HAP-1 (cell line): ENCODE measurements at regions not wholly inside any gene's neighbourhood (a gene's known extent, or its start where the extent isn't known, plus 50 kb on each side); places are given as distances from the start of the nearest gene placed in this dataset.
"Not testable (repeated sequence)": the region's sequence is repeated elsewhere in the genome, so short reads cannot be mapped to it uniquely, and the experiment has no call there.

ENCODE experiments used
- DNase-seq, 2 experiments: peaks; one replicate each; pipeline ENCODE4 v3.0.0-alpha.2; 2016 to 2020; ENCODE audit warnings: low spot score in 2 of 2
- H3K27me3 ChIP-seq: fragments of 250-450 bp; sonication (Bioruptor Pico); 2 replicates; pipeline ENCODE4 v1.5.1; 2020; ENCODE audit warnings: low read depth, mild to moderate bottlenecking, moderate library complexity
- H3K36me3 ChIP-seq: fragments of 250-450 bp; sonication (Bioruptor Pico); replicated peaks from 2 replicates; pipeline ENCODE4 v1.5.1; 2020; ENCODE audit warnings: mild to moderate bottlenecking
- H3K4me1 ChIP-seq: fragments of 250-450 bp; sonication (Bioruptor Pico); 2 replicates; pipeline ENCODE4 v1.5.1; 2020; ENCODE audit warnings: mild to moderate bottlenecking
- H3K4me3 ChIP-seq: fragments of 250-450 bp; sonication (Bioruptor Pico); 2 replicates; pipeline ENCODE4 v1.5.1; 2020; ENCODE audit warnings: mild to moderate bottlenecking, moderate library complexity
- H3K9me3 ChIP-seq: fragments of 250-450 bp; sonication (Bioruptor Pico); 2 replicates; pipeline ENCODE4 v1.5.1; 2020; ENCODE audit warnings: mild to moderate bottlenecking, moderate library complexity
- in situ Hi-C: fragments of 300-500 bp; cut with MboI; formaldehyde crosslinking; loops from 3 replicates; pipeline ENCODE4 v1.14.3; 2020; ENCODE audit warnings: low sequenced_read_pairs, inconsistent platforms, mixed read lengths

GRCh38 chr5:2536632-2537377 lies 214.7 kb downstream of the IRX2 start:
- Histone ChIP-seq H3K36me3 (no peaks in the 10 kb centered on the region), H3K4me1 (no peaks in the 10 kb centered on the region), H3K27me3 (no peaks in the 10 kb centered on the region), H3K9me3 (no peaks in the 10 kb centered on the region), H3K4me3 (no peak overlapping the region)
- in situ Hi-C loops = no loop called here
- no peak for DNase-seq

GRCh38 chr5:2534970-2535369 lies 216.5 kb downstream of the IRX2 start:
- in situ Hi-C loops = no loop called here
- Histone ChIP-seq H3K4me1 (no peaks in the 10 kb centered on the region), H3K27me3 (no peaks in the 10 kb centered on the region), H3K9me3 (no peaks in the 10 kb centered on the region), H3K36me3 (no peaks in the 10 kb centered on the region), H3K4me3 (no peak overlapping the region)
- no peak for DNase-seq

GRCh38 chr5:2534251-2534650 lies 217.2 kb downstream of the IRX2 start:
- no peak for DNase-seq
- H3K4me3 ChIP-seq = no peak overlapping the region
- in situ Hi-C loops = no loop called here
- no peaks in the 10 kb centered on the region for H3K9me3 ChIP-seq
- H3K27me3 ChIP-seq = no peaks in the 10 kb centered on the region
- H3K36me3 ChIP-seq = no peaks in the 10 kb centered on the region
- no peaks in the 10 kb centered on the region for H3K4me1 ChIP-seq

GRCh38 chr5:2533848-2534247 lies 217.6 kb downstream of the IRX2 start:
- H3K27me3 ChIP-seq, in situ Hi-C loops, DNase-seq, H3K36me3 ChIP-seq, H3K4me1 ChIP-seq, H3K9me3 ChIP-seq, H3K4me3 ChIP-seq: not testable (repeated sequence)

GRCh38 chr5:2532809-2533208 lies 218.7 kb downstream of the IRX2 start:
- Histone ChIP-seq H3K4me1 (no peaks in the 10 kb centered on the region), H3K36me3 (no peaks in the 10 kb centered on the region), H3K4me3 (no peak overlapping the region), H3K9me3 (no peaks in the 10 kb centered on the region), H3K27me3 (no peaks in the 10 kb centered on the region)
- no peak for DNase-seq
- in situ Hi-C loops = no loop called here

GRCh38 chr5:2531318-2531717 lies 220.2 kb downstream of the IRX2 start:
- H3K9me3 ChIP-seq = no peaks in the 10 kb centered on the region
- H3K4me3 ChIP-seq = no peak overlapping the region
- H3K27me3 ChIP-seq = no peaks in the 10 kb centered on the region
- H3K4me1 ChIP-seq = no peaks in the 10 kb centered on the region
- H3K36me3 ChIP-seq = no peaks in the 10 kb centered on the region
- in situ Hi-C loops = no loop called here
- no peak for DNase-seq

- H3K4me1 ChIP-seq = no peaks in the 10 kb centered on the region
- no peak for DNase-seq
- H3K4me3 ChIP-seq = no peak overlapping the region
- no peaks in the 10 kb centered on the region for H3K9me3 ChIP-seq
- H3K27me3 ChIP-seq = no peaks in the 10 kb centered on the region
- no peaks in the 10 kb centered on the region for H3K36me3 ChIP-seq
- in situ Hi-C loops = no loop called here
These were observed 220.9 kb downstream of the IRX2 start for GRCh38 chr5:2530609-2531008.

GRCh38 chr5:2529371-2530092 lies 221.9 kb downstream of the IRX2 start:
- no peak for DNase-seq
- in situ Hi-C loops = no loop called here

GRCh38 chr5:2525351-2525750 lies 226.1 kb downstream of the IRX2 start:
- Histone ChIP-seq H3K9me3 (no peaks in the 10 kb centered on the region), H3K36me3 (no peaks in the 10 kb centered on the region), H3K4me1 (no peaks in the 10 kb centered on the region), H3K27me3 (no peaks in the 10 kb centered on the region), H3K4me3 (no peak overlapping the region)
- no peak for DNase-seq
- in situ Hi-C loops = no loop called here

More at GRCh38 chr5:2529371-2530092, 221.9 kb downstream of the IRX2 start:
- Histone ChIP-seq H3K4me1 (no peaks in the 10 kb centered on the region), H3K4me3 (no peak overlapping the region), H3K9me3 (no peaks in the 10 kb centered on the region), H3K27me3 (no peaks in the 10 kb centered on the region), H3K36me3 (no peaks in the 10 kb centered on the region)

GRCh38 chr5:2524620-2525019 lies 226.9 kb downstream of the IRX2 start:
- Histone ChIP-seq H3K4me3 (no peak overlapping the region), H3K27me3 (no peaks in the 10 kb centered on the region), H3K4me1 (no peaks in the 10 kb centered on the region), H3K36me3 (no peaks in the 10 kb centered on the region), H3K9me3 (no peaks in the 10 kb centered on the region)
- in situ Hi-C loops = no loop called here
- DNase-seq = no peak

- H3K36me3 ChIP-seq = no peaks in the 10 kb centered on the region
- H3K27me3 ChIP-seq = no peaks in the 10 kb centered on the region
- no peaks in the 10 kb centered on the region for H3K9me3 ChIP-seq
- DNase-seq = no peak
- in situ Hi-C loops = no loop called here
- no peak overlapping the region for H3K4me3 ChIP-seq
- no peaks in the 10 kb centered on the region for H3K4me1 ChIP-seq
These were observed 228.3 kb downstream of the IRX2 start for GRCh38 chr5:2523180-2523579.

GRCh38 chr5:2522372-2522771 lies 229.1 kb downstream of the IRX2 start:
- H3K36me3 ChIP-seq = no peaks in the 10 kb centered on the region
- no peak overlapping the region for H3K4me3 ChIP-seq
- in situ Hi-C loops = no loop called here
- no peaks in the 10 kb centered on the region for H3K4me1 ChIP-seq
- H3K9me3 ChIP-seq = no peaks in the 10 kb centered on the region
- no peaks in the 10 kb centered on the region for H3K27me3 ChIP-seq
- no peak for DNase-seq

- Histone ChIP-seq H3K27me3 (no peaks in the 10 kb centered on the region), H3K9me3 (no peaks in the 10 kb centered on the region), H3K4me1 (no peaks in the 10 kb centered on the region), H3K4me3 (no peak overlapping the region), H3K36me3 (no peaks in the 10 kb centered on the region)
- DNase-seq = no peak
- in situ Hi-C loops = no loop called here
These were observed 232.3 kb downstream of the IRX2 start for GRCh38 chr5:2519153-2519552.

GRCh38 chr5:2517451-2517850 lies 234.0 kb downstream of the IRX2 start:
- no peaks in the 10 kb centered on the region for H3K4me1 ChIP-seq
- no peak for DNase-seq
- in situ Hi-C loops = no loop called here
- H3K36me3 ChIP-seq = no peaks in the 10 kb centered on the region
- no peak overlapping the region for H3K4me3 ChIP-seq
- no peaks in the 10 kb centered on the region for H3K27me3 ChIP-seq
- no peaks in the 10 kb centered on the region for H3K9me3 ChIP-seq
